HG03159 (cell line): ENCODE measurements at regions not wholly inside any gene's neighbourhood (a gene's known extent, or its start where the extent isn't known, plus 50 kb on each side); places are given as distances from the start of the nearest gene placed in this dataset.
"Not testable (repeated sequence)": the region's sequence is repeated elsewhere in the genome, so short reads cannot be mapped to it uniquely, and the experiment has no call there.

Experiments used
- ATAC-seq: cut with Tn5 transposase; IDR thresholded peaks from one replicate; pipeline ENCODE4 v1.9.1; 2021; ENCODE audit warnings: mild to moderate bottlenecking, moderate library complexity; ENCODE audit not compliant: unreplicated experiment

- ATAC-seq: no peak
Observed at GRCh38 chrX:1060562-1060960, 151.9 kb downstream of the CRLF2 start.

GRCh38 chrX:1059576-1060561 is 152.6 kb downstream of the CRLF2 start:
- ATAC-seq: no peak

GRCh38 chrX:1053600-1053999 is 158.8 kb downstream of the CRLF2 start:
- not testable (repeated sequence) for ATAC-seq

GRCh38 chrX:1053072-1053471 is 159.4 kb downstream of the CRLF2 start:
- no peak for ATAC-seq

GRCh38 chrX:1052021-1052420 is 160.4 kb downstream of the CRLF2 start:
- no peak for ATAC-seq

DNA sequence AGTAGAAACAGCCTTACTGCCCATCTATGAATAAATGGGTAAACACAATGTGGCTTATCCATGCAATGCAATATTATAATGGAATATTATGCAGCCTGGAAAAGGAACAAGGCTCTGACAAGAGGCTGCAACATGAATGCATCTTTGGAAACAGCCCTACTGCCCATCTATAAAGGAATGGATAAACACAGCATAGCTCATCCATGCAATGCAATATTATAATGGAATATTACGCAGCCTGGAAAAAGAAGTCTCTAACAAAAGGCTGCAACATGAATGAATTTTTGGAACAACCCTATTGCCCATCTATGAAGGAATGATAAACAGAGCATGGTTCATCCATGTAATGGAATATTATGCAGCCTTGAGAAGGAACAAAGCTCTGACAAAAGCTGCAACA is 161.0 kb downstream of the CRLF2 start:
- ATAC-seq: no peak

DNA sequence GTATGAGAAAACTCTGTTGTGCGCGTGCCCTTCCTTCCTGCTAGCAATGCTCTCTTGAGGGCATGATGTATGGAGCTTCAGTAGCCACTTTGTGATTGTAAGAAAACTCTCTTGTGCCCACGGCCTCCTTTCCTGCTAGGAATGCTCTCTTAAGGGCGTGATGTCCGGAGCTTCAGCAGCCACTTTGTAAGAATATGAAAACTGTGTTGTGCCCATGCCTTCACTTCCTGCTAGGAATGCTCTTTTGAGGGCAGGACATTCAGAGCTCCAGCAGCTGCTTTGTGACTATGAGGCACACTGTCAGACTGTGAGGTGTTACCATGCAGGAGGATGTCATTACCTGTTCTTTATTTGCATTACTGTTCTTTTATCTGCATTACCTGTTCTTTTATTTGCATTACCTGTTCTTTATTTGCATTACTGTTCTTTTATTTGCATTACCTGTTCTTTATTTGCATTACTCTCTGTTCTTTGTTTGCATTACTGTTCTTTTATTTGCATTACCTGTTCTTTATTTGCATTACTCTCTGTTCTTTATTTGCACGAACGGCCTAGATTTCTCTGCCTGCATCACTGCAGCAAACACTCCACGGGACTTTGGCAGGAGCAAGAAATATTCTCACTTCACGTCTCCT is 166.7 kb downstream of the CRLF2 start:
- no peak for ATAC-seq

GRCh38 chrX:1041091-1041490 is 171.4 kb downstream of the CRLF2 start:
- ATAC-seq: no peak

- not testable (repeated sequence) for ATAC-seq
Observed at GRCh38 chrX:1035931-1036330, 176.5 kb downstream of the CRLF2 start.

DNA sequence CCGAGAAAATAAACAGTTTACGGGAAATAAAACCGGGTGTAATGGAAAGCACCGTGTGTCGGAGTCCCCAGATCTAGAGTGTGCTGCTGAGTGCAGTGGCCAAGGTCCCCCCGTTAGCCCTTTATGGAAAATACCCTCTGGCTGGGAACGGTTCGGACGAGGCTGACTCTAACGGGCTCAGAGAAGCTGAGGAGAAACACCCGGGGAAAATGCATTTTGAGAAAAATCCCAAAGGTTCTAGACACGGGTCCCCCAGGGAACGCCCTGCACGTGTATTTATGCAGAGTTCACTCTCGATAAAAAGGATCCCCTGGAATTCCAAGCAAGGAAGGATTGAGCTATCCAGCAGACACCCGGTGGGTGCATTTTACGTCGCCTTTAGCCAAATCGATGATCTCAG is 177.2 kb downstream of the CRLF2 start:
- ATAC-seq: no peak

DNA sequence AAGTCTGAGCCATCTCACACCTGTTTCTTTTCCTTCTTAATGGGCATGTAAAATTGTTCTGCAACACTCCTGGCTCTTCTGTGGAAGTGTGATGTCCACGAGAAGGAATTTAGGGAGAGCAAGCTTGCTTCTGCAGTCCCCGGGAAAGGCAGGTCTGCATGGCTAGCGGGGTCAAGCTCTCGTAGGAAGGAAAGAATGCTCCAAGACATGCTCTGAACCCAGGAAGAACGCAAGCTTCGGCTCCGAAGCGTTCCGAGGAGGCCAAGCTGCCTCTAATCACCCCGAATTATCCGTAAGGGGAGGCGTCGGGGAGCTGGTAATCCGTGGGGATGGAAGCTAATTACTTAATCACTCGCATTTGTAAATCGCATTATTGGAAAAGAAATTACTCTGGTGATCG is 177.7 kb downstream of the CRLF2 start:
- no peak for ATAC-seq

- ATAC-seq: no peak
Observed at GRCh38 chrX:1031521-1032430, 180.7 kb downstream of the CRLF2 start.

DNA sequence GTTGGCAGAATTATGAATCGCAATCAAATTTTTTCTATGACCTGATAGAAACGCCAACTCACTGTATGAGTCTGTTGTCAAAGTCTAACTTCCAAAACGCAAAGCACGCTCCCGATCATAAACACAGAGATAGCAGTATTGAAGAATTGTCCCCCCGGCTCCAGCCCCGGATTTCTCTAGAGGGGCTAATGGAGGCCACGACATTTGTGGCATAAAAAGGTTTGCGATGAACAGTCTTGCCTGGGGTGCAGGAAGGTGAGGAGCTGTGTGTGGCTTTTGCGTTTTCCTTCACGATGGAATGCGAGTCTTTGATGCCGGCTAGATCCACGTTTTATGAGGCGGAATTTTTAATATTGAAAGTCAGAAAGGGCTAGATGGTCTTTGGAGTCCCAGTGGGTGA is 183.0 kb downstream of the CRLF2 start:
- no peak for ATAC-seq

DNA sequence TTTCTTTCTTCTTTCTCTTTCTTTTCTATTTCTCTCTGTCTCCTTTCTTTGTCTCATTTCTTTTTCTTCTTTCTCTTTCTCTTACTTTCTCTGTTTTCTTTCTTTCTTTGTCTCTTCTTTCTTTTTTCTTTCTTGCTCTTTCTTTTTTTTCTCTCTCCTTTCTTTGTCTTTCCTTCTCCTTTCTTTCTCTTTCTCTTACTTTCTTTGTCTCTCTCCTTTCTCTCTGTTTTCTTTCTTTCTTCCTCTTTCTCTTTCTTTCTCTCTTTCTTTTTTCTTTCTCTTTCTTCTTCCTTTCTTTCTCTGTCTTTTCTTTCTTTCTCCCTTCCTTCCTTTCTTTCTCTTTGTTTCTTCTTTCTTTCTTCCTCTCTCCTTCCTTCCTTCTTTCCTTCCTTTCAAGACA is 184.8 kb downstream of the CRLF2 start:
- ATAC-seq: no peak

- ATAC-seq: peak; percentile 43
Observed at GRCh38 chrX:1027133-1027532, 185.3 kb downstream of the CRLF2 start.

DNA sequence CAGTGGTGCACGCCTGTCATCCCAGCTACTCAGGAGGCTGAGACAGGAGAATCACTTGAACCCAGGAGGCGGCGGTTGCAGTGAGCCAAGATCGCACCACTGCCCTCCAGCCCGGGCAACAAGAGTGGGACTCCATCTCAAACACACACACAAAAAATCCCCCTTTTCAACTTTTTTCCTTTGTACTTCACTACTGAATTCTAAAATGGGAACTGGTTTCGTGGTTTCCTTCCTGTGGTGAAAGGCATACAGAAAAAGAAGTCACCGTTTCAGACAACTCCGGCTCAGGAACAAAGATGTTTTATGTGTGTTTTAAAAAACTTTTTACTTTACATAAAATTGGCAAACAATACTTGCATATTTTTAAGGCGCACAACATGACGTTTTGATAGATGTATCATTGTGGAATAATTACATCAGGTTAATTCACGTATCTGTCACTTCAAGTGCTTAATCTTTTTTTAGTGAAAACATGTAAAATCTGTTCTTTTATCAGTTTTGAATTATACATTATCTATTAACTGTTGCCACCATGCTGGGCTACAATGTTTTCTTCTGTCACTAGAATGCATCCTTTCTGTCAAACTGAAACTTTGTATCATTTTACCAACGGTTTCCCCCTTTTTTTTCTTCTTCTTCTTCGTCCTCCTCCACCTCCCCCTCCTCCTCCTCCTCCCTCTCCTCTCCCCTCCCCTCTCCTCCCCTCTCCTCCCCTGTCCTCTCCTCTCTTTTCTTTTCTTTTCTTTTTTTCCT is 186.0 kb downstream of the CRLF2 start:
- ATAC-seq: peak; percentile 60

- ATAC-seq: no peak
Observed at GRCh38 chrX:1025413-1025812, 187.0 kb downstream of the CRLF2 start.

DNA sequence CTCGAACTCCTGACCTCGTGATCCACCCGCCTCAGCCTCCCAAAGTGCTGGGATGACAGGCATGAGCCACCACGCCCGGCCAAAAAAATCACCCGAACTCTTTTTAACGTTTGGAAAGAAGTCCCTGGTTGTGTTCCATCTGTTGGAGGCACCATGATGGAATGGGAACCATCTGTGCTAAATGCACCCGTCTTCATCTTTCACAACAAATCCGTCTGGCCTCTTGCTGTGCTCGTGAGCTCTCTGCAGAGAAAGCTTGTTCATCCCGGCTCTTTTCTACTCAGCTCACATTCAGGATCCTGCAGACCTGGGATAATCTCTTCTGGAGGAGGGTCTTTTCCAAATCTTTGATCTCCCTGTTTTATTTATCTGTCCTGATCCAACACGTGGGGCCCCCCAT is 188.8 kb downstream of the CRLF2 start:
- ATAC-seq: no peak

- ATAC-seq: not testable (repeated sequence)
Observed at GRCh38 chrX:1021314-1021993, 191.0 kb downstream of the CRLF2 start.

GRCh38 chrX:1020634-1021166 is 191.7 kb downstream of the CRLF2 start:
- no peak for ATAC-seq
